Keratinocyte (primary cell): ENCODE measurements at regions not wholly inside any gene's neighbourhood (a gene's known extent, or its start where the extent isn't known, plus 50 kb on each side); places are given as distances from the start of the nearest gene placed in this dataset.
"Not testable (repeated sequence)": the region's sequence is repeated elsewhere in the genome, so short reads cannot be mapped to it uniquely, and the experiment has no call there.

Experiments
- DNase-seq: peaks from one replicate; pipeline ENCODE4 v3.0.0-alpha.2; 2011; ENCODE audit warnings: low read depth, missing footprints, low spot score
- FAIRE-seq: peaks from 2 replicates; lab custom pipeline; 2011; peaks lifted over from hg19 to GRCh38; lab: Jason Lieb, UNC
- H2AFZ ChIP-seq: 2 replicates; pipeline ENCODE4 v1.6.0; 2012; ENCODE audit warnings: low read length, control low read depth, inconsistent platforms; ENCODE audit not compliant: control insufficient read depth
- H3K27ac ChIP-seq: 2 replicates; pipeline ENCODE4 v1.5.1; 2011; ENCODE audit warnings: low read length; ENCODE audit not compliant: control insufficient read depth, insufficient read depth
- H3K27me3 ChIP-seq: 3 replicates; pipeline ENCODE4 v1.6.0; 2011; ENCODE audit warnings: low read length; ENCODE audit not compliant: control insufficient read depth, insufficient read depth; ENCODE audit errors: extremely low read depth
- H3K36me3 ChIP-seq, 2 experiments: 2 replicates in 1 of 2; 3 replicates in 1 of 2; pipeline ENCODE4 v1.5.1; 2011; ENCODE audit warnings: low read length in 2 of 2, mild to moderate bottlenecking in 1 of 2; ENCODE audit not compliant: control insufficient read depth in 2 of 2, insufficient read depth in 2 of 2; ENCODE audit errors: extremely low read depth in 1 of 2
- H3K4me1 ChIP-seq: 3 replicates; pipeline ENCODE4 v1.5.1; 2011; ENCODE audit warnings: low read length; ENCODE audit not compliant: control insufficient read depth, insufficient read depth; ENCODE audit errors: extremely low read depth
- H3K4me2 ChIP-seq: 3 replicates; pipeline ENCODE4 v1.6.0; 2011; ENCODE audit warnings: low read depth, low read length; ENCODE audit not compliant: control insufficient read depth, insufficient read depth; ENCODE audit errors: extremely low read depth
- H3K4me3 ChIP-seq, 3 experiments: fragments of 200-600 bp in 1 of 3; sonication (generic) in 1 of 3; 2 replicates in 2 of 3; 3 replicates in 1 of 3; pipeline ENCODE4 v1.5.1; 2011 to 2016; ENCODE audit warnings: low read length in 3 of 3, mild to moderate bottlenecking in 3 of 3, control low read depth in 2 of 3, inconsistent platforms in 1 of 3, low read depth in 1 of 3, mixed read lengths in 1 of 3, mixed run types in 1 of 3, moderate library complexity in 1 of 3; ENCODE audit not compliant: control insufficient read depth in 2 of 3, insufficient read depth in 2 of 3; ENCODE audit errors: extremely low read depth in 1 of 3
- H3K79me2 ChIP-seq: 2 replicates; pipeline ENCODE4 v1.6.0; 2012; ENCODE audit warnings: low read length; ENCODE audit not compliant: control insufficient read depth, insufficient read depth
- H3K9ac ChIP-seq: 3 replicates; pipeline ENCODE4 v1.6.0; 2011; ENCODE audit warnings: low read length; ENCODE audit not compliant: control insufficient read depth, insufficient read depth; ENCODE audit errors: extremely low read depth
- H3K9me1 ChIP-seq: 3 replicates; pipeline ENCODE4 v1.6.0; 2011; ENCODE audit warnings: low read length; ENCODE audit not compliant: control insufficient read depth, insufficient read depth; ENCODE audit errors: extremely low read depth
- H3K9me3 ChIP-seq: 2 replicates; pipeline ENCODE4 v1.5.1; 2012; ENCODE audit warnings: low read depth, low read length; ENCODE audit not compliant: control insufficient read depth
- H4K20me1 ChIP-seq: 3 replicates; pipeline ENCODE4 v1.6.0; 2011; ENCODE audit warnings: low read length; ENCODE audit not compliant: control insufficient read depth, insufficient read depth; ENCODE audit errors: extremely low read depth
- CTCF ChIP-seq, 3 experiments: IDR thresholded peaks in 1 of 3; conservative IDR thresholded peaks in 1 of 3; optimal IDR thresholded peaks in 1 of 3; 2 replicates in 2 of 3; 3 replicates in 1 of 3; pipeline versions ENCODE3 to v1.5.1; 2011; ENCODE audit warnings: low read length in 3 of 3, mild to moderate bottlenecking in 3 of 3, moderate library complexity in 2 of 3, control low read depth in 1 of 3, inconsistent platforms in 1 of 3; ENCODE audit not compliant: insufficient read depth in 2 of 3; ENCODE audit errors: extremely low read depth in 1 of 3
- EZH2 ChIP-seq: IDR thresholded peaks from one replicate; pipeline ENCODE4 v1.6.1; 2012; ENCODE audit warnings: inconsistent platforms, mild to moderate bottlenecking, low read length, moderate library complexity
- dilution Hi-C: fragments of 300-500 bp; cut with MboI; formaldehyde crosslinking; loops from one replicate; pipeline ENCODE4 v1.7.0; 2020; ENCODE audit warnings: low sequenced_read_pairs; ENCODE audit not compliant: extremely low pct_ligation_motif_present

GRCh38 chr2:58699411-58699810 lies 458.3 kb upstream of the FANCL start:
- DNase-seq (no peak), FAIRE-seq (no peak)
- Histone ChIP-seq H3K9ac (no peak overlapping the region), H2AFZ (no peak overlapping the region), H4K20me1 (no peaks in the 10 kb centered on the region), H3K4me1 (peaks cover 6% of the 10 kb centered on the region), H3K4me3 (no peak overlapping the region), H3K36me3 (no peaks in the 10 kb centered on the region), H3K27ac (no peak overlapping the region), H3K79me2 (no peaks in the 10 kb centered on the region), H3K27me3 (peaks cover 3% of the 10 kb centered on the region), H3K9me3 (no peaks in the 10 kb centered on the region), H3K4me2 (no peak overlapping the region), H3K9me1 (no peaks in the 10 kb centered on the region)
- no peak for TF ChIP-seq CTCF (optimal IDR thresholded peaks at IDR 0.05 in 1 of 3, IDR thresholded peaks at IDR 0.05 in 1 of 3, conservative IDR thresholded peaks at IDR 0.05 in 1 of 3; ENCODE audit: extremely low read depth in 1 of 3, insufficient read depth in 2 of 3, low read length in 3 of 3)
- no peak for TF ChIP-seq EZH2
- dilution Hi-C loops = no loop called here

GRCh38 chr2:58698620-58699019 lies 457.5 kb upstream of the FANCL start:
- H2AFZ ChIP-seq = no peak overlapping the region
- H4K20me1 ChIP-seq = no peaks in the 10 kb centered on the region
- TF ChIP-seq CTCF (optimal IDR thresholded peaks at IDR 0.05 in 1 of 3, IDR thresholded peaks at IDR 0.05 in 1 of 3, conservative IDR thresholded peaks at IDR 0.05 in 1 of 3; ENCODE audit: extremely low read depth in 1 of 3, insufficient read depth in 2 of 3, low read length in 3 of 3) (no peak), EZH2 (no peak)
- no peak overlapping the region for H3K4me3 ChIP-seq
- no peaks in the 10 kb centered on the region for H3K9me3 ChIP-seq
- H3K36me3 ChIP-seq = no peaks in the 10 kb centered on the region
- H3K27me3 ChIP-seq = peaks cover 3% of the 10 kb centered on the region
- dilution Hi-C loops = no loop called here
- no peak for FAIRE-seq
- no peaks in the 10 kb centered on the region for H3K79me2 ChIP-seq
- no peak for DNase-seq
- peaks cover 6% of the 10 kb centered on the region for H3K4me1 ChIP-seq
- no peak overlapping the region for H3K4me2 ChIP-seq
- no peak overlapping the region for H3K27ac ChIP-seq
- no peak overlapping the region for H3K9ac ChIP-seq
- H3K9me1 ChIP-seq = no peaks in the 10 kb centered on the region

GRCh38 chr2:58694114-58694513 lies 453.0 kb upstream of the FANCL start:
- H3K4me3 ChIP-seq, H3K9me1 ChIP-seq, H3K79me2 ChIP-seq, H2AFZ ChIP-seq, H3K36me3 ChIP-seq, FAIRE-seq, H3K9me3 ChIP-seq, DNase-seq, H4K20me1 ChIP-seq, dilution Hi-C loops, H3K4me2 ChIP-seq, H3K4me1 ChIP-seq, H3K27ac ChIP-seq, H3K9ac ChIP-seq, H3K27me3 ChIP-seq: not testable (repeated sequence)

- H3K9ac ChIP-seq, H3K9me3 ChIP-seq, H4K20me1 ChIP-seq, FAIRE-seq, DNase-seq, H3K9me1 ChIP-seq, H3K79me2 ChIP-seq, H3K4me1 ChIP-seq, H3K27me3 ChIP-seq, H2AFZ ChIP-seq, H3K36me3 ChIP-seq, H3K4me2 ChIP-seq, H3K4me3 ChIP-seq, H3K27ac ChIP-seq, dilution Hi-C loops: not testable (repeated sequence)
Observed at GRCh38 chr2:58691041-58691440, 449.9 kb upstream of the FANCL start.
